Suprapubic skin (tissue), 4 donors: ENCODE measurements at regions not wholly inside any gene's neighbourhood (a gene's known extent, or its start where the extent isn't known, plus 50 kb on each side); places are given as distances from the start of the nearest gene placed in this dataset.

Source experiments
- DNase-seq, 2 donors: peaks; one replicate each; pipeline ENCODE4 v3.0.0-alpha.2; 2019; ENCODE audit warnings: low spot score in 2 of 2
- H3K27ac ChIP-seq: fragments of 200-600 bp; sonication (generic); one replicate; pipeline ENCODE4 v1.5.1; 2019
- H3K27me3 ChIP-seq: fragments of 200-600 bp; sonication (generic); one replicate; pipeline ENCODE4 v1.5.1; 2019
- H3K36me3 ChIP-seq: fragments of 200-600 bp; sonication (generic); one replicate; pipeline ENCODE4 v1.5.1; 2019
- H3K4me1 ChIP-seq: fragments of 200-600 bp; sonication (generic); one replicate; pipeline ENCODE4 v1.5.1; 2019
- H3K4me3 ChIP-seq: fragments of 200-600 bp; sonication (generic); one replicate; pipeline ENCODE4 v1.5.1; 2019; ENCODE audit warnings: mild to moderate bottlenecking
- H3K9me3 ChIP-seq: fragments of 200-600 bp; sonication (generic); one replicate; pipeline ENCODE4 v1.5.1; 2019
- CTCF ChIP-seq, 2 donors: fragments of 200-600 bp in 1 of 2; fragments of 450-650 bp in 1 of 2; sonication (generic) in 1 of 2; IDR thresholded peaks; one replicate each; pipeline ENCODE4 v1.5.1; 2016 to 2019; ENCODE audit warnings: antibody characterized with exemption in 2 of 2, mild to moderate bottlenecking in 1 of 2, moderate library complexity in 1 of 2
- EP300 ChIP-seq: sonication (generic); formaldehyde crosslinking; IDR thresholded peaks from one replicate; pipeline ENCODE4 v1.6.1; 2017; ENCODE audit warnings: antibody characterized with exemption
- POLR2A ChIP-seq, 2 donors: fragments of 450-650 bp; IDR thresholded peaks; one replicate each; pipeline ENCODE4 v1.6.1; 2017; ENCODE audit warnings: antibody characterized with exemption in 2 of 2, mild to moderate bottlenecking in 2 of 2, moderate library complexity in 2 of 2
- POLR2AphosphoS5 ChIP-seq, 3 donors: sonication (generic); formaldehyde crosslinking; IDR thresholded peaks; one replicate each; pipeline ENCODE4 v1.6.1; 2017; ENCODE audit warnings: antibody characterized with exemption in 3 of 3
- WGBS: methylation state at CpG from one replicate; pipeline ENCODE4 v1.1.5; 2018; 5-methylcytosine and 5-hydroxymethylcytosine counted together

GRCh38 chr5:62065050-62065449, 241.0 kb upstream of the KIF2A start:
- no peak overlapping the region for H3K4me3 ChIP-seq
- H3K36me3 ChIP-seq = no peaks in the 10 kb centered on the region
- no peak for DNase-seq
- H3K27me3 ChIP-seq = no peaks in the 10 kb centered on the region
- peaks cover 2% of the 10 kb centered on the region for H3K4me1 ChIP-seq
- H3K27ac ChIP-seq = no peak overlapping the region
- TF ChIP-seq CTCF (IDR thresholded peaks at IDR 0.05) = no peak
- TF ChIP-seq POLR2AphosphoS5 (IDR thresholded peaks at IDR 0.05) = no peak
- no peak for TF ChIP-seq POLR2A (IDR thresholded peaks at IDR 0.05)
- no peak for TF ChIP-seq EP300
- 72% methylated on average over 4 of the region's 4 CpGs for WGBS
- H3K9me3 ChIP-seq = no peaks in the 10 kb centered on the region

DNA sequence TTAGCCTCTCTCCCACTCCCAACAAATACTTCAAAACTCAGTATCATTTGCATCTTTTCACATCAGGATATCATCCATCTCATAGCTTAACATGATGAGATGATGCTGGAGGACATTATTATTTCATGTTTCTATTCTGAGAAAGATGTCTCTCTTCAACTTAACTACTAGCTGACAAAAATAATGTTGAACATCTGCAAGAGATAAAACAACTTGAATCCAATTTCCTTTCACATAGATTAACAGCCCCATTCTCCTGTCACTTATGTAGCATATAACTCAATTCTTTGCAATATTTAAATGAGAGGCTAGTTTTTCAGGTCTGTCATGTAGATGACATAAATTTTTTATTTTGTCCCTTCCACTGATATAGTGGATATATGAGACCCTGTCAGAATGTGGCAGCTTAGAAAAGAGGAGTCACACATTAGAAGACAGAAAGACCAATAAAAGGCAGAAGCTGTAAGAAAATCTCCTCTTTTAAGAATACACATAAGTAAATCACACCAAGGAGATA, 239.2 kb upstream of the KIF2A start:
- Histone ChIP-seq H3K9me3 (no peaks in the 10 kb centered on the region), H3K4me3 (no peak overlapping the region), H3K27me3 (no peaks in the 10 kb centered on the region), H3K27ac (no peak overlapping the region), H3K4me1 (peaks cover 2% of the 10 kb centered on the region), H3K36me3 (no peaks in the 10 kb centered on the region)
- DNase-seq = no peak
- TF ChIP-seq POLR2A (IDR thresholded peaks at IDR 0.05) = no peak
- no peak for TF ChIP-seq CTCF (IDR thresholded peaks at IDR 0.05)

DNA sequence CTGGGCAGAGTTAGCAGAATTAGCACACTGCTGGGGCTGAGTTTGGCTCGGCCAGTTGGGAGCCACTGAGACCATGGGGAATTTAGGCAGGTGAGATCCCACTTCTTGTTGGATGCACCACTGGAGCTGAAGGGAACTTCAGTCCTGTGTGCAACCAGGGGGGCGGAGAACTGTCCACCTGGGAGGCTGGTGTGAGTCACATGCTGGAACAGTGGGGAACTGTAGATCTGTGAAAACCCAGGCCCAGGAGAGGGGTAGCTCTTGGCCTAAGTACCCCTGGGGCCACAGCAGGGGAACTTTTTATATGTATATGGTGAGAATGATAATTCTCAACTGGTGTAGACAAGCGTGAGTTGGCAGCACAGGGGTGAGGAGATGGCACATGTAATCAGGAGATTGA, 237.5 kb upstream of the KIF2A start:
- no peaks in the 10 kb centered on the region for H3K27me3 ChIP-seq
- H3K27ac ChIP-seq = no peak overlapping the region
- WGBS = 86% methylated on average over 3 of the region's 3 CpGs
- DNase-seq = no peak
- no peaks in the 10 kb centered on the region for H3K36me3 ChIP-seq
- H3K4me3 ChIP-seq = no peak overlapping the region
- H3K9me3 ChIP-seq = no peaks in the 10 kb centered on the region
- no peaks in the 10 kb centered on the region for H3K4me1 ChIP-seq
- TF ChIP-seq POLR2AphosphoS5 (IDR thresholded peaks at IDR 0.05) = no peak
- TF ChIP-seq CTCF (IDR thresholded peaks at IDR 0.05) = no peak
- TF ChIP-seq EP300 = no peak
- TF ChIP-seq POLR2A (IDR thresholded peaks at IDR 0.05) = no peak

- no peaks in the 10 kb centered on the region for H3K9me3 ChIP-seq
- no peak for TF ChIP-seq EP300
- no peak for TF ChIP-seq POLR2A (IDR thresholded peaks at IDR 0.05)
- no peak for TF ChIP-seq CTCF (IDR thresholded peaks at IDR 0.05)
- no peak for TF ChIP-seq POLR2AphosphoS5 (IDR thresholded peaks at IDR 0.05)
- H3K27me3 ChIP-seq = no peaks in the 10 kb centered on the region
- no peaks in the 10 kb centered on the region for H3K4me1 ChIP-seq
- H3K27ac ChIP-seq = no peak overlapping the region
- H3K36me3 ChIP-seq = no peaks in the 10 kb centered on the region
- 88% methylated on average over 4 of the region's 4 CpGs for WGBS
- no peak overlapping the region for H3K4me3 ChIP-seq
- DNase-seq = no peak
These were observed 228.6 kb upstream of the KIF2A start for GRCh38 chr5:62077387-62077786.

DNA sequence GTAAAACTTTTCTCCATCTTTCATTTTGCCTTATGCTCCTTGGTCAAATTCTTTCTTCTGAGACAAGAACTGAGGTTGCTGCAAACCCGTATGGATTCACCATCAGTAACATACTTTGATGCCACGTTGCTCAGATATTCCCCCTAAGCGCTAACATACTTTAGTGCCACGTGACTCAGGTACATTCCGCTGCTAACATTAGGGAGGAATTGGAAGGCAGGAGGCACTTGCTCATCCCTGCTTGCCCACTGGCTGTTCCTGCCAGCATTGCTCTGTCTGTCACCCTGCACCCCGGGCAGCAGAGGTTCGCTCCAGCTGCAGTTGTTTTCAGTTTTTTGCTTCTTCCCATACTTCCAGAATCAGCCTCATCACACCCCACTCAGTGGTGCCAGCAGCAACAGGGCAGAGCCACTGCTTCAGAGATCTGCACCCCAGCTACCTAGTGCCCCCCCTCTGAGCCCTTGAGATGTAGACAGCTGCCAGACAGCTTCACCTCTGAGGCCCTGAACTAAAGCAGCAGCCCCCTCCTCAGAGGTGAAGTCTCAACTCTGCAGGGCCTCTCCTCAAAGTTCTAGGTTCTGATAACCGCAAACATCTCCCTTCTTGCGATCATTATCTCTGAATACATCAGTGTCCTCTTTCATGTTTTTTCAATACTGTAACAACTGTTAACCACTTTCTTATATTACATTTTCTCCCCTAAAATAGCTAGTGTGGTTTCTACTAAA, 228.0 kb upstream of the KIF2A start:
- DNase-seq = no peak
- H3K27ac ChIP-seq = no peak overlapping the region
- no peaks in the 10 kb centered on the region for H3K36me3 ChIP-seq
- WGBS = 51% methylated on average over 9 of the region's 9 CpGs
- no peaks in the 10 kb centered on the region for H3K9me3 ChIP-seq
- H3K4me1 ChIP-seq = no peaks in the 10 kb centered on the region
- no peak overlapping the region for H3K4me3 ChIP-seq
- TF ChIP-seq EP300 (no peak), POLR2AphosphoS5 (IDR thresholded peaks at IDR 0.05) (no peak), POLR2A (IDR thresholded peaks at IDR 0.05) (no peak), CTCF (IDR thresholded peaks at IDR 0.05) (no peak)
- H3K27me3 ChIP-seq = no peaks in the 10 kb centered on the region
